ACC112 (cell line): ENCODE measurements at regions not wholly inside any gene's neighbourhood (a gene's known extent, or its start where the extent isn't known, plus 50 kb on each side); places are given as distances from the start of the nearest gene placed in this dataset.
A peak's percentile ranks its signal among the peaks of the same experiment; 100 is the strongest.

Experiments
- H2AFZ ChIP-seq: fragments of 200-600 bp; sonication (generic); one replicate; pipeline ENCODE4 v1.6.0; 2017; ENCODE audit warnings: antibody characterized with exemption, low read length; ENCODE audit not compliant: unreplicated experiment
- H3K27ac ChIP-seq: fragments of 200-600 bp; sonication (generic); 2 replicates; pipeline ENCODE4 v1.5.1; 2014; ENCODE audit warnings: low read depth, mild to moderate bottlenecking, antibody characterized with exemption, low read length, moderate library complexity
- H3K27me3 ChIP-seq: fragments of 200-600 bp; sonication (generic); 2 replicates; pipeline ENCODE4 v1.6.1; 2014; ENCODE audit warnings: mild to moderate bottlenecking, antibody characterized with exemption, low read length, moderate library complexity, mixed read lengths; ENCODE audit not compliant: insufficient read depth
- H3K36me3 ChIP-seq: fragments of 200-600 bp; sonication (generic); 2 replicates; pipeline ENCODE4 v1.6.1; 2016; ENCODE audit warnings: mild to moderate bottlenecking, antibody characterized with exemption, low read length, moderate library complexity, mixed read lengths; ENCODE audit not compliant: insufficient read depth
- H3K4me1 ChIP-seq: fragments of 200-600 bp; sonication (generic); one replicate; pipeline ENCODE4 v1.6.1; 2016; ENCODE audit warnings: low read length, mixed read lengths; ENCODE audit not compliant: insufficient read depth, unreplicated experiment, control insufficient read depth
- H3K4me3 ChIP-seq: fragments of 200-600 bp; sonication (generic); 2 replicates; pipeline ENCODE4 v1.5.1; 2014; ENCODE audit warnings: mild to moderate bottlenecking, low read depth, low read length
- H3K79me2 ChIP-seq: fragments of 200-600 bp; sonication (generic); one replicate; pipeline ENCODE4 v1.6.0; 2016; ENCODE audit warnings: low read length; ENCODE audit not compliant: control insufficient read depth, unreplicated experiment, insufficient read depth

DNA sequence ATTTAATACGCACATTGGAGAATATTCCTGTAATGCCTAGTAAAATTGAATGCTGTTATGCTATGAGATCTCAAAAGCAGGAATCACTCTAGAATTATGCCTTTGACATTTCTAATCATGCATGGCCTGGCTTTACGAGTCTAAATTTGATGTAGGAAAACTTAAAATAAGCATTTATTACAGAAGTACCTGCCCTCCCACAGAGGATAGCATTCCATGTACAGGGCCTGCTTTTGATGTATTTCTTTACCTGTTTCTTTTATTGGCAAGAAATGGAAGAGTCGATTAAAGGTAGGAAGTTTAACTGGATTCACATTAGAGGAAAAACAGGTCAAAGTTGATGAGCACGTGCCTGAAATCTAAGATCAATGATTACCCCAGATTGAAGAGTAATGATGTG is 219.5 kb downstream of the PCDH7 start:
- no peak overlapping the region for H3K27ac ChIP-seq
- H3K4me3 ChIP-seq = no peak overlapping the region
- no peak overlapping the region for H2AFZ ChIP-seq
- H3K27me3 ChIP-seq = no peaks in the 10 kb centered on the region
- H3K36me3 ChIP-seq = no peaks in the 10 kb centered on the region
- H3K4me1 ChIP-seq = no peaks in the 10 kb centered on the region
- H3K79me2 ChIP-seq = no peaks in the 10 kb centered on the region

DNA sequence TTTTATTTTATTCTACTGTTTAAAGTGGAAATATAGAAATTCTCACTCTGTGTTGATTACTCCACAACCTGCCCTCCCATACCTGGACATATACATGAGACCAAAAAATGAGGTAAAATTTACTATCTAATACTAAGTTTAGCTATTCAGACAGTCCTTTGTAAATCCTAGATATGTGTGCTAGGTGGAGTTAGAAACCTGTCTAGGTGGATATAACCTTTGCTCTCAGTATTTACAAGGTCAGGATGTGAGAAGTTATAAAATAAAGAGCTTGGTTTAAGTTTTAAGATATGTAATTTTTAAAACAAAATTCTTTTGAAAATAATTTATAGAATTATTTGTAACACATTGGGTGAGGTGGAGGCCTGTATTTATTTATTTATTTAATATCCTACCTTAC is 221.5 kb downstream of the PCDH7 start:
- Histone ChIP-seq H3K36me3 (no peaks in the 10 kb centered on the region), H3K4me3 (no peak overlapping the region), H3K4me1 (peaks cover 7% of the 10 kb centered on the region), H3K79me2 (no peaks in the 10 kb centered on the region), H3K27me3 (no peaks in the 10 kb centered on the region), H2AFZ (no peak overlapping the region), H3K27ac (no peak overlapping the region)

DNA sequence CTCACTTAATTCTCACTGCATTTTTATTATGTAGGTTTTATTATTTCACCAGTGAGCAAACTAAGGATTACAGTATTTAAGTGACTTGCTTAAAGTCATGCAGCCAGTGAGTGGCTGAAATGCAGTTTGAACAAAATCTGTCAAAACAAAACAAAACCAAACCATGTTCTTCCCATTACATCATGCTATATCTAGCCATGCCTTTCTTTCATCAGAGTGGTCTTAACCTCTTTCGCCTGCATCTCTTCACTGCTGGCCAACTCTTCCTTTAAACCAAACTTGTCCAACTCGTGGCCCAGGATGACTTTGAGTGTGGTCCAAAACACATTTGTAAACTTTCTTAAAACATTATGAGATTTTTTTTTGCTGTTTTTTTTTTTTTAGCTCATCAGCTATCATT is 223.2 kb downstream of the PCDH7 start:
- no peak overlapping the region for H2AFZ ChIP-seq
- no peaks in the 10 kb centered on the region for H3K27me3 ChIP-seq
- no peaks in the 10 kb centered on the region for H3K79me2 ChIP-seq

DNA sequence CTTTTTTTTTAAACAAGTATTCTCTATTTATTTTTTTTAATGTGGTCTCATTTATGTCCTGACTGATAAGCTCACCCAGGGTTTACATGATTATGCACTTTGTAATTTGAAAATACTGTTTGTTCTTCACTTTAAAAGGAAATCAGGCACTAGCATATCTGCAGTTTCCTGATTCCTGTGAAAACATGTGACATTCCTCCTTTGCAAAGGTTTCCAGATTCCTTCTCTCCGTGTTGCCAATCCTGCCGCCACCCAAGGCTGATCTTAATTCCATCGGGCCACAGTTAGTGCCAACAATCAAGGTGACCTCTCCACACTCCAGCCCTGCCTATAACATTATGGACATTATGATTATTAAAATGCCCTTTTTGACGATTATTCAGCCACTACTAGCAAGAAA is 225.4 kb downstream of the PCDH7 start:
- Histone ChIP-seq H3K4me3 (no peak overlapping the region), H3K4me1 (peaks cover 13% of the 10 kb centered on the region), H3K27me3 (no peaks in the 10 kb centered on the region), H2AFZ (no peak overlapping the region), H3K36me3 (no peaks in the 10 kb centered on the region), H3K79me2 (no peaks in the 10 kb centered on the region), H3K27ac (no peak overlapping the region)

More for the DNA sequence above, 223.2 kb downstream of the PCDH7 start:
- Histone ChIP-seq H3K4me1 (peaks cover 7% of the 10 kb centered on the region), H3K27ac (no peak overlapping the region), H3K36me3 (no peaks in the 10 kb centered on the region), H3K4me3 (no peak overlapping the region)

DNA sequence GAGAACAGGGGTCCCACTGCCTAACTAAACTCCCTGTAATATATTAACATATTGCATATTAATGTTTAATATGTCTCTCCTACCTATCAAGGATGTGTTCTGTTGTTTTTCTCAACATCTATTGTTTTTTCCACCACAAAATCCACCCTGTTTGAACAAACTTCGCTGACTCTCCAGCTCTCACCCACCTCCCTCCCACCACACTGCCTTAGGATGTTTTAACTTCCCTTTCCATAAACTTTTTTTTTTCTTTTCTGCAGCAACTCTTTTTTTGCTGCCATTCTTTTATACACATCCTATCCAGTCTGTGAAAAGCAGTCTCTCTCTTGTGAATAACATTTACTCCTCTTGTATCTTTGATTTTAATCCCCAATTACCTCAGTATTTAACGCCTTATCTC is 226.1 kb downstream of the PCDH7 start:
- Histone ChIP-seq H3K79me2 (no peaks in the 10 kb centered on the region), H3K36me3 (no peaks in the 10 kb centered on the region), H3K4me1 (peaks cover 13% of the 10 kb centered on the region), H3K4me3 (no peak overlapping the region), H3K27ac (no peak overlapping the region), H3K27me3 (no peaks in the 10 kb centered on the region), H2AFZ (no peak overlapping the region)

DNA sequence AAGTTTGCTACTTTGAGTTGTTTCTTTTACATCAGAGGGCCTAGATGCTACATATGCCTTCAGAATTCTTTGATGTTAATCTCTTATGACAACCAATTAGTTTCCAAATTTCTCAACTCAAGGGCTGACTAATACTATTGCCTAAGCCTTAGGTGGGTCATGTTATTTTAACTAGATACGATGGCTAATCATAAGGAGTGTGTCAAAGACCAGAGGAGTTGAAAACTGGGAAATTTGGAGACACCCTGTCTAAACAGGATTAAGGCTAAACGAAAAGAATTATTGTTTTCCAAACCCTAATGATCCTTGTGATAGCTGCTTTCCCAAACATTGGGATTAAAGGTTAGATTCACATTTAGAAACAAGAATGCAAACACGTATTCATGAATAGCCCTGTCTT is 228.5 kb downstream of the PCDH7 start:
- Histone ChIP-seq H3K27me3 (no peaks in the 10 kb centered on the region), H3K4me3 (peak overlapping the region; percentile 52; the same call in 1 of the 2 replicates), H3K27ac (peak overlapping the region; percentile 68), H3K4me1 (peaks cover 13% of the 10 kb centered on the region), H3K36me3 (no peaks in the 10 kb centered on the region), H3K79me2 (no peaks in the 10 kb centered on the region), H2AFZ (no peak overlapping the region)

DNA sequence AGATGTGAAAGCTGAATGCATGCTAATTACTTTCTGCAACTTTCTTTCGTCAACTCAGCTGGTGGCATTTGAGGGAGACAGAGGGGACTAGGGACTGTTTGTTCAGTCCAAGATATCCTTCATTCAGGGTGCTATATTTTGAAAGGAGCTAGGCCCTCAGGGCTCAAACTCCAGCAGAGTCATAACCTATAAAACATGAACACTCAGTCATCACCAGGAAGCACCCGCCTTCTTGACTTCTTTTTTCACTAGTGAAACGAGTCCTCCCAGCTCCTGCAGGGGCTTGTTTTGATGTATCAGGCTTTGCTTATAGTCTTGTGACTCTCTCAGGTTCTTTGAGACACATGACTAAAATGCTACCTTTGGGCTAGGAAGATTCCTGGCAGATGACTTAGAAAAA is 230.6 kb downstream of the PCDH7 start:
- no peak overlapping the region for H2AFZ ChIP-seq
- peaks cover 10% of the 10 kb centered on the region for H3K4me1 ChIP-seq
- no peak overlapping the region for H3K27ac ChIP-seq
- no peak overlapping the region for H3K4me3 ChIP-seq
- no peaks in the 10 kb centered on the region for H3K79me2 ChIP-seq
- H3K36me3 ChIP-seq = no peaks in the 10 kb centered on the region
- no peaks in the 10 kb centered on the region for H3K27me3 ChIP-seq

DNA sequence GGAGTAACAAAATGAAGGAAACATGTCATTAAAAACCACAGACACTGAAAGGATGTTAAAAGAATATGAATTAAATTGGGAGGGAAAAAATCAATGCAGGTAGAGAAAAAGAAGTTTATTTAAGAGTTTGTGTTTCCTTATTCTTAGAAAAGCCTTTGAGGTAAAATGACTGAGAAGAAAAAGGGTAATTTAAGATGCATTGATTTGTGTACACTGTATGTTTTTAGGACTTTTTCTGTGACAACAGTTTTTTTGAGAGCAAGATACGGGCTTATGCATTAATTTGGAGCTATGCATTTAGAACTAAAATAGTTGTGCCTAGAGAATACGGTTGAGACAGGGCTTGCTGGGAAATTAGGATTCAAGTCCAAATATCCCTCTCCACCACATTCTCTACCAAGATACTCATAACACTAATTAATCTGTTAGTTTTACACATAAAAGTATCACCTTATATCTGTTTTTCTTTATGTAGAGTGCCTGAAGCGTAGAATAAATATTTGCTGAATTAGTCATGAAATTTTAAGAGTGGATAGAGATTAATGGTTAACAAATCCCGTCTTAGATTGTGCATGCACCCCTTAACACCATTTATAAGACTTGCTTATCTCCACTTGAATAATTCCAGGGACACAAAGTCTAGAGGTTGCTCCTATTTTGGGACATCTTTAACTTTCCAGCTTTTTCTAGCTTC is 232.5 kb downstream of the PCDH7 start:
- peaks cover 6% of the 10 kb centered on the region for H3K4me1 ChIP-seq
- H3K4me3 ChIP-seq = no peak overlapping the region
- no peaks in the 10 kb centered on the region for H3K36me3 ChIP-seq
- H3K27ac ChIP-seq = no peak overlapping the region
- H2AFZ ChIP-seq = no peak overlapping the region
- H3K27me3 ChIP-seq = no peaks in the 10 kb centered on the region
- no peaks in the 10 kb centered on the region for H3K79me2 ChIP-seq

DNA sequence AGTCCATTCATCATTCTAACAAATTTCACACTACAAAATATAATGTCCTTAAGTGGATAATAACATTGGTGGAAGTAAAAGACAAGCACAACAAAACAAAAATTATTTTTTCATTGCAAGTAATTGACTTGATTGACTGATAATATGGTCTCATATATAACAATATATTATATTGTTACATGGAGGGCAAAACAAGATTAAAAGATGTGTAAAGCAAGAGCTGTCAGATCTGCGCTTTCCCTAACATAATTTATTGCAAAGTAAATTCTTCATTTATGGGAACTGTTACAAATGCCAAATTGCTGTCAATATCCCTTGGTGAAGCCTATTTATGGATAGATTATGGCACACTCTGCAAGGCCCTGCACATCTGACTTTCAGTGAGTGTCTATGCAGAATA is 233.6 kb downstream of the PCDH7 start:
- no peaks in the 10 kb centered on the region for H3K27me3 ChIP-seq
- no peaks in the 10 kb centered on the region for H3K36me3 ChIP-seq
- H2AFZ ChIP-seq = no peak overlapping the region
- H3K79me2 ChIP-seq = no peaks in the 10 kb centered on the region
- peaks cover 3% of the 10 kb centered on the region for H3K4me1 ChIP-seq
- no peak overlapping the region for H3K4me3 ChIP-seq
- H3K27ac ChIP-seq = no peak overlapping the region

DNA sequence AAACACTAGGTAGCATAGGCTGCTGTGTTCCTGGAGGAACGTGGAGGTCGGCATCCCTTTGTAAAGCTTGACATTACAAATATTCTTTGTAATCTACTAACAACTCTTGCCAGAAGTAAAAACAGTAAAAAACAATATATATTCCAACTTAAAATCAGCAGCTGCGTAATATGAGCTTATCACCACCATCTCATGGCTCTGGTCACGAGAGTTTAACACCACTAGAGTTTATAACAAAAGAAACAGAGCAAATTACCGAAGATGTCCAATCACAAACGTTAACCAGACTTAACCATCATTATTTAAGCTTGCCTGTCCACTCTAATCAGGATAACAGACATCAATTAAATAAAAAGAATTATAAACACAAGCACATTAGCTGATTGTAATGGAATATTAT is 236.7 kb downstream of the PCDH7 start:
- Histone ChIP-seq H3K4me1 (no peaks in the 10 kb centered on the region), H2AFZ (no peak overlapping the region), H3K27ac (no peak overlapping the region), H3K36me3 (no peaks in the 10 kb centered on the region), H3K27me3 (no peaks in the 10 kb centered on the region), H3K4me3 (no peak overlapping the region), H3K79me2 (no peaks in the 10 kb centered on the region)

DNA sequence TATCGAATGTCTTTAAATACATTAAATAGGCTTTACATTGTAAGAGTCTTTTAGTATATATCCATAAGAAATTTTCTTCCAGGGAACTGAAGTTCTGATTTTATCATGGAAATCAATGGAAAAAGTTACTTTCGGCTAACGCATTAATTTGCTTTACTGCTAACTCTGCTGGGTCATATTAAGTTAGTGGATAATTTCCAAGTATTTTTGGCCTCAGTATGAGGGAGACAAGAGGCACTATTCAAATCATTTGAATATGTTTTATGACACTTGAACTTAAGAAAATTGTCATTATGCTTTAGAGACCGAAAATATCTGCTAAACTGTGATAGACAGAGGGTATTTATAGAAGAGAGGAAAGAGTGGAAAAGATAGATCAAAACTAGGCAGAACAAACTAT is 237.5 kb downstream of the PCDH7 start:
- no peaks in the 10 kb centered on the region for H3K79me2 ChIP-seq
- H3K27me3 ChIP-seq = no peaks in the 10 kb centered on the region
- H3K27ac ChIP-seq = no peak overlapping the region
- no peaks in the 10 kb centered on the region for H3K36me3 ChIP-seq
- H2AFZ ChIP-seq = no peak overlapping the region
- H3K4me3 ChIP-seq = no peak overlapping the region
- H3K4me1 ChIP-seq = peaks cover under 1% of the 10 kb centered on the region
